NB4 (cell line): ENCODE measurements at regions not wholly inside any gene's neighbourhood (a gene's known extent, or its start where the extent isn't known, plus 50 kb on each side); places are given as distances from the start of the nearest gene placed in this dataset.
A peak's percentile ranks its signal among the peaks of the same experiment; 100 is the strongest.

Source experiments
- DNase-seq: peaks from one replicate; pipeline ENCODE4 v3.0.0; 2010; ENCODE audit warnings: low read depth
- H3K4me3 ChIP-seq: one replicate; pipeline ENCODE4 v1.5.1; 2011; ENCODE audit warnings: mild to moderate bottlenecking, low read depth, low read length, moderate library complexity
- MAX ChIP-seq: IDR thresholded peaks from 2 replicates; pipeline ENCODE4 v1.6.1; 2011; ENCODE audit warnings: low read depth, low read length
- MYC ChIP-seq: IDR thresholded peaks from 2 replicates; pipeline ENCODE4 v1.6.1; 2011; ENCODE audit warnings: low read depth, low read length
- POLR2A ChIP-seq: IDR thresholded peaks from 2 replicates; pipeline ENCODE4 v1.6.1; 2011; ENCODE audit warnings: mild to moderate bottlenecking; ENCODE audit not compliant: insufficient read length; ENCODE audit errors: extremely low read depth
- TF ChIP-seq, protein P1 (sequence below): IDR thresholded peaks from one replicate; pipeline ENCODE4 v1.5.1; 2012; ENCODE audit warnings: low read depth, low read length

- DNase-seq, result no peak
- no peak for TF ChIP-seq MYC
- TF ChIP-seq, protein P1, sequence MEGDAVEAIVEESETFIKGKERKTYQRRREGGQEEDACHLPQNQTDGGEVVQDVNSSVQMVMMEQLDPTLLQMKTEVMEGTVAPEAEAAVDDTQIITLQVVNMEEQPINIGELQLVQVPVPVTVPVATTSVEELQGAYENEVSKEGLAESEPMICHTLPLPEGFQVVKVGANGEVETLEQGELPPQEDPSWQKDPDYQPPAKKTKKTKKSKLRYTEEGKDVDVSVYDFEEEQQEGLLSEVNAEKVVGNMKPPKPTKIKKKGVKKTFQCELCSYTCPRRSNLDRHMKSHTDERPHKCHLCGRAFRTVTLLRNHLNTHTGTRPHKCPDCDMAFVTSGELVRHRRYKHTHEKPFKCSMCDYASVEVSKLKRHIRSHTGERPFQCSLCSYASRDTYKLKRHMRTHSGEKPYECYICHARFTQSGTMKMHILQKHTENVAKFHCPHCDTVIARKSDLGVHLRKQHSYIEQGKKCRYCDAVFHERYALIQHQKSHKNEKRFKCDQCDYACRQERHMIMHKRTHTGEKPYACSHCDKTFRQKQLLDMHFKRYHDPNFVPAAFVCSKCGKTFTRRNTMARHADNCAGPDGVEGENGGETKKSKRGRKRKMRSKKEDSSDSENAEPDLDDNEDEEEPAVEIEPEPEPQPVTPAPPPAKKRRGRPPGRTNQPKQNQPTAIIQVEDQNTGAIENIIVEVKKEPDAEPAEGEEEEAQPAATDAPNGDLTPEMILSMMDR, result no peak
- TF ChIP-seq MAX, result no peak
- no peak for TF ChIP-seq POLR2A
- no peak overlapping the region for H3K4me3 ChIP-seq
These were observed 68.9 kb upstream of the SCAF8 start for GRCh38 chr6:154664287-154664686.

DNA sequence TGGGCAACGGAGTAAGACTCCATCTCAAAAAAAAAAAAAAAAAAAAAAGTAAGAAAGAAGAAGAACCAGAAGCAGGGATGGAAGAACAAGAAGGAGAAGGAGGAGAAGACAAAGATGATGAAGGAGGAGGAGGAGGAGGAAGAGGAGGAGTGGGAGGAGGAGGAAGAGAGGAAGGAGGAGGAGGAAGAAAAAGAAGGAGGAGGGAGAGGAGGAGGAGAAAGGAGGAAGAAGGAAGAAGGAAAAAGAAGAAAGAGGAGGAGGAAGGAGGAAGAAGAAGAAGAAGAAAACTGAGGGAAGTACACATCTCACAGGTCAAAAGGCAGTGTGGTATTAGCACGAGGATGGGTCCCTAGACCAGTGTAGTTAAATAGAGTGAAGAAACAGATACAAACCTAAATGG is 65.1 kb upstream of the SCAF8 start:
- no peak overlapping the region for H3K4me3 ChIP-seq
- no peak for DNase-seq

GRCh38 chr6:154672086-154672485 is 61.1 kb upstream of the SCAF8 start:
- DNase-seq, result no peak
- TF ChIP-seq MYC (no peak), POLR2A (no peak), MAX (no peak)
- TF ChIP-seq, protein P1, result no peak
- no peak overlapping the region for H3K4me3 ChIP-seq

More for the DNA sequence above, 65.1 kb upstream of the SCAF8 start:
- no peak for TF ChIP-seq POLR2A
- TF ChIP-seq MAX, result no peak
- no peak for TF ChIP-seq MYC
- TF ChIP-seq, protein P1, result no peak

DNA sequence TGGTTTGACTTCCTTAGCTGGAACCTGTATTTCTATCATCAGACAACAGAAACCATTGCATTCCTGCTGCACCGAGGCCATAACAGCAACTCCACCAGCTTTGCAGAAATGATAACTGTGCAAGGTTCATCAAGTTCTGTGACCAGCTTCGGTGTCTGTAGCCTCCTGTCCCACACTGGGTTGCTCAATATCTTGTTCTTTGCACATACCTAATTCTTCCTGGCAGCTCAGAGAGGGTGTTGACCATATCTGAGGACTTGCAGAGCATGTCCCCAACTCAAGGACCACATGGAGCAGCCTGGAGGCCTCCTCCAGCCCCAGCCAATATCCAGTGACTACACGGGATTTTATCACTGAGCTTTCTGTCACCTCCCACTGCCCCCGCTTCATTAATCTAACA is 59.3 kb upstream of the SCAF8 start:
- TF ChIP-seq MAX (no peak), POLR2A (no peak), MYC (no peak)
- TF ChIP-seq, protein P1, result no peak
- H3K4me3 ChIP-seq, result no peak overlapping the region
- no peak for DNase-seq

DNA sequence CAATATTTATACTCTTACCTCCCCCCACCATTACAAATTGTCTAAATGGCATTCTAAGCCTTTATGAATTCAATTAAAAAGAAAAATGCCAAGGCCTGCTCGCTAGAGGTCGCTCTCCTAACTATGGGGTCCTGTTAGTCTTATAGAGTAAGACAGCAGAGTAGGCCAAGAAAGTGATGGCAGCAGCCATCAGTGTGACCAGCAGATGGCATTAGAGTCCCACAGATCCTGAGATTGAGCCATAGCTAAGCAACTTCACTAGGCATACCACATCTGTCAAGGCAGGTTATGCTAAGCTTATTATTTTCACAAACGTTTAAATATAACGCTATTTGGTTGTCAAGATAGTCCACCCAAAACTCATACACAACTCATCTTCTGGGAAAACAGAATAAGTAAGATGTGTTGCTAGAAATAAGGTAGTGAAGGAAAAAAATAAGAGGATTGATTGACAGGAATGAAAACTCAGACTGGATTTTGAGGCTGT is 57.6 kb upstream of the SCAF8 start:
- peak; percentile 95 for DNase-seq
- no peak overlapping the region for H3K4me3 ChIP-seq
- TF ChIP-seq MYC (no peak), MAX (no peak)
- TF ChIP-seq, protein P1, result peak; percentile 99

GRCh38 chr6:154682633-154683125 is 50.5 kb upstream of the SCAF8 start:
- no peak overlapping the region for H3K4me3 ChIP-seq
- TF ChIP-seq, protein P1, result no peak

More at GRCh38 chr6:154682633-154683125, 50.5 kb upstream of the SCAF8 start:
- no peak for DNase-seq
